ENCODE measurements at regions not wholly inside any gene's neighbourhood (a gene's known extent, or its start where the extent isn't known, plus 50 kb on each side); places are given as distances from the start of the nearest gene placed in this dataset.
"Not testable (repeated sequence)": the region's sequence is repeated elsewhere in the genome, so short reads cannot be mapped to it uniquely, and the experiment has no call there.

- CTCF ChIA-PET, result no interaction called here
- Mint-ChIP-seq H3K9me3 (ENCODE audit: insufficient read depth) (no peaks in the 10 kb centered on the region), H3K4me3 (no peak overlapping the region)
These were observed 106.1 kb downstream of the DSEL start for GRCh38 chr18:67410075-67411070.

GRCh38 chr18:67408240-67408639, 108.3 kb downstream of the DSEL start:
- DNase-seq, result no peak
- H3K27ac Mint-ChIP-seq, result no peak overlapping the region
- H3K4me3 Mint-ChIP-seq, result no peak overlapping the region
- H3K36me3 Mint-ChIP-seq (ENCODE audit: low read depth), result no peaks in the 10 kb centered on the region
- H3K27me3 Mint-ChIP-seq (ENCODE audit: low read depth), result peaks cover 2% of the 10 kb centered on the region
- peaks cover 4% of the 10 kb centered on the region for H3K4me1 Mint-ChIP-seq (ENCODE audit: low read depth)
- ChIA-PET CTCF (no interaction called here), POLR2A (no interaction called here)
- no peak for ATAC-seq
- H3K9me3 Mint-ChIP-seq (ENCODE audit: insufficient read depth), result no peaks in the 10 kb centered on the region

More at GRCh38 chr18:67410075-67411070, 106.1 kb downstream of the DSEL start:
- POLR2A ChIA-PET, result no interaction called here
- DNase-seq, result no peak
- Mint-ChIP-seq H3K4me1 (ENCODE audit: low read depth) (peaks cover 2% of the 10 kb centered on the region), H3K27me3 (ENCODE audit: low read depth) (peaks cover 2% of the 10 kb centered on the region), H3K27ac (no peak overlapping the region), H3K36me3 (ENCODE audit: low read depth) (no peaks in the 10 kb centered on the region)
- ATAC-seq, result no peak

GRCh38 chr18:67406714-67407113, 109.8 kb downstream of the DSEL start:
- CTCF ChIA-PET, result no interaction called here
- H3K27me3 Mint-ChIP-seq (ENCODE audit: low read depth), result peaks cover under 1% of the 10 kb centered on the region

DNA sequence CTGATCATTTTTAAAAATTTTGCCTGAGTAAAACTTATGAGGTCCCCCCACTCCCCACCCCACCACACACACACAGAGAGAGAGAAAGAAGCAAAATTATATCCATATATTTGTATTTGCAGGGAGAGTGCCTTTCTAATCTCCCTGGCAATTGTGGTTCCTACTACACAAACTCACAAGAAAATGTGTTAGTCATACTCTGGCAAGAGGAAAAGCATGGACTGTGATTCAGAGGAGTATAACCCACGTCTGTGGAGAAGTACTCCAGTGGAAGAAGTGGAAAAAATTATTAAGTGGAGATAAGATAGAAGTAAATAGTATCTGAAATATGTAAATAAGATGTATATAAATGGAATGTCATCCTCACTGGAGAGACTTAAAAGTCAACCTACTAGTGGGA, 114.0 kb downstream of the DSEL start:
- H3K4me3 Mint-ChIP-seq, result no peak overlapping the region
- no peak overlapping the region for H3K27ac Mint-ChIP-seq
- no peak for DNase-seq
- no peaks in the 10 kb centered on the region for H3K36me3 Mint-ChIP-seq (ENCODE audit: low read depth)
- H3K4me1 Mint-ChIP-seq (ENCODE audit: low read depth), result peaks cover 4% of the 10 kb centered on the region
- H3K9me3 Mint-ChIP-seq (ENCODE audit: insufficient read depth), result no peaks in the 10 kb centered on the region
- ChIA-PET CTCF (no interaction called here), POLR2A (no interaction called here)
- no peak for ATAC-seq
- H3K27me3 Mint-ChIP-seq (ENCODE audit: low read depth), result no peaks in the 10 kb centered on the region

More at GRCh38 chr18:67406714-67407113, 109.8 kb downstream of the DSEL start:
- DNase-seq (no peak), ATAC-seq (no peak)
- Mint-ChIP-seq H3K4me1 (ENCODE audit: low read depth) (peaks cover 4% of the 10 kb centered on the region), H3K9me3 (ENCODE audit: insufficient read depth) (no peaks in the 10 kb centered on the region), H3K4me3 (no peak overlapping the region), H3K36me3 (ENCODE audit: low read depth) (no peaks in the 10 kb centered on the region), H3K27ac (no peak overlapping the region)
- POLR2A ChIA-PET, result no interaction called here

- no peak for ATAC-seq
- Mint-ChIP-seq H3K36me3 (ENCODE audit: low read depth) (no peaks in the 10 kb centered on the region), H3K27ac (no peak overlapping the region), H3K9me3 (ENCODE audit: insufficient read depth) (no peaks in the 10 kb centered on the region), H3K27me3 (ENCODE audit: low read depth) (no peaks in the 10 kb centered on the region), H3K4me1 (ENCODE audit: low read depth) (peaks cover 4% of the 10 kb centered on the region), H3K4me3 (no peak overlapping the region)
- POLR2A ChIA-PET, result no interaction called here
- CTCF ChIA-PET, result no interaction called here
- DNase-seq, result no peak
These were observed 115.9 kb downstream of the DSEL start for GRCh38 chr18:67400502-67401117.

DNA sequence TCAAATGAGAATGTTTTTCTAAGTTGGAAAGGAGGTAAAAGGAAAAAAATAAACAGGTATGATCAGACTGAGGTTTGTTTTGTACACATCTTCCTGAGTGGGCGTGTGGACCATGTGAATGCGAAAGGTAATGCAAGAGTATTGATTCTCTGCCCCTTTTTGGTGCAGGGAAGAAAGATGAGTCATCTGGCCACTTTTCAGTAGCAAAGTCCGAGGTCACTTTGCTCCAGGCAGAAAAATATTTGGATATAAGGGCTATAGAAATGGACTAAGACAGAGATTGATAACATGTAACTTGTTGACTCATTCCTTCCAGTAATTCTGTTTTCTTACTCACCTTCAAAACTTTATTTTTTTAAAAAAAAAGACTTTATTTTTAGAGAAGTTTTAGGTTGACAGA, 130.5 kb downstream of the DSEL start:
- Mint-ChIP-seq H3K4me3 (no peak overlapping the region), H3K27ac (no peak overlapping the region), H3K9me3 (ENCODE audit: insufficient read depth) (no peaks in the 10 kb centered on the region), H3K4me1 (ENCODE audit: low read depth) (no peaks in the 10 kb centered on the region), H3K27me3 (ENCODE audit: low read depth) (no peaks in the 10 kb centered on the region), H3K36me3 (ENCODE audit: low read depth) (no peaks in the 10 kb centered on the region)
- DNase-seq (no peak), ATAC-seq (no peak)
- ChIA-PET CTCF (no interaction called here), POLR2A (no interaction called here)

DNA sequence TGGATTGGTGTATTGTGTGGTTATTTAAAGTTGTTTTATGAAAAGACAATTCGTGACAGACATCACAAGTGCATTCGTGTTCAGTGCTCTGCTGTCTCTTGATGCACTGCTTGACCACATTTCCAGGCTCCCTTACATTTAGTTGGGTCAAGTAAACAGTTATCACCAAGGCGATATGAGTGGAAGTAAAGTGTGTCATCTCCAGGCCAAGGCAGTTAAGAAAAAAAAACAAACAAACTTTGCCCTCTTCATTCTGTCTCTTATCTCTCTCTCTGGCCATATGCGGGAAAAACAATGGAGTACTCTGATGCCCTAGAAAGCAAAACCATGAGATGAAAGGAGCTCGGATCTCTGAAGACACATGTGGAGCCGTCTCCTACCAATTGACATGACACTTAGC, 131.1 kb downstream of the DSEL start:
- Mint-ChIP-seq H3K4me3 (no peak overlapping the region), H3K36me3 (ENCODE audit: low read depth) (no peaks in the 10 kb centered on the region), H3K4me1 (ENCODE audit: low read depth) (no peaks in the 10 kb centered on the region), H3K27me3 (ENCODE audit: low read depth) (no peaks in the 10 kb centered on the region), H3K9me3 (ENCODE audit: insufficient read depth) (no peaks in the 10 kb centered on the region), H3K27ac (no peak overlapping the region)
- POLR2A ChIA-PET, result no interaction called here
- CTCF ChIA-PET, result no interaction called here
- DNase-seq (no peak), ATAC-seq (no peak)

DNA sequence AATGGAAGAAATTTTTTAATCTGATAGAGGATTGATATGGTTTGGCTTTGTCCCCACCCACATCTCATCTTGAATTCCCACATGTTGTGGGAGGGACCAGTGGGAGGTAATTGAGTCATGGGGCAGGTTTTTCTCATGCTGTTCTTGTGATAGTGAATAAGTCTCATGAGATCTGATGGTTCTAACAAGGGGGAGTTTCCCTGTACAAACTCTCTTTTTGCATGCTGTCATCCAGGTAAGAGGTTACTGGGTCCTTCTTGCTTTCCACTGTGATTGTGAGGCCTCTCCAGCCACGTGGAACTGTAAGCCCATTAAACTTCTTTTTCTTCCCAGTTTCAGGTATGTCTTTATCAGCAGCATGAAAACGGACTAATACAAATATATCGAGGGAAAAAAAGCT, 132.5 kb downstream of the DSEL start:
- H3K27me3 Mint-ChIP-seq (ENCODE audit: low read depth); H3K36me3 Mint-ChIP-seq (ENCODE audit: low read depth); CTCF ChIA-PET; DNase-seq; ATAC-seq; POLR2A ChIA-PET; H3K9me3 Mint-ChIP-seq (ENCODE audit: insufficient read depth); H3K4me1 Mint-ChIP-seq (ENCODE audit: low read depth); H3K27ac Mint-ChIP-seq; H3K4me3 Mint-ChIP-seq: not testable (repeated sequence)

- DNase-seq (no peak), ATAC-seq (no peak)
- H3K4me1 Mint-ChIP-seq (ENCODE audit: low read depth), result no peaks in the 10 kb centered on the region
- no peaks in the 10 kb centered on the region for H3K27me3 Mint-ChIP-seq (ENCODE audit: low read depth)
- no peak overlapping the region for H3K27ac Mint-ChIP-seq
- no peak overlapping the region for H3K4me3 Mint-ChIP-seq
- H3K36me3 Mint-ChIP-seq (ENCODE audit: low read depth), result no peaks in the 10 kb centered on the region
- H3K9me3 Mint-ChIP-seq (ENCODE audit: insufficient read depth), result no peaks in the 10 kb centered on the region
- POLR2A ChIA-PET, result no interaction called here
- CTCF ChIA-PET, result no interaction called here
These were observed 134.8 kb downstream of the DSEL start for GRCh38 chr18:67381608-67382150.

DNA sequence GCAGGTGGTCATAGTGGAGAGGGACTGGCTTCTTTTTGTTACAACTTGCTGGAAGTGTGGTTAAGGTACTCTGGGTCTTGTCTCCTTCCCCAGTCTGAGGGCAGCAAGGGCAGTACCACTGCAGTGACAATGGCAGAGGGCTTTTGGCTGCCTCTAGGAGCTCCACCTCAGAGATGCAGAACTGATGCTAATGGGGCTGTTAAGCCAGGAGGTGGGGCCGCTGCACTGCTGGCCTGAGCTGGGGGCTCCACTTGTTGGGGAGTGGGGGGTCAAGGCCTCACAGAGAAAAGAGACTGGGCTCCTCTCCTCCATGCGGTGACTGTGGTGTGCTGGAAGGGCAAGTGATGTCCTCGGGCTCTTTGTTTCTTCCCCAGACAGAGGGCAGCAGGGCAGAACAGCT, 135.7 kb downstream of the DSEL start:
- H3K4me1 Mint-ChIP-seq (ENCODE audit: low read depth), result no peaks in the 10 kb centered on the region
- no peaks in the 10 kb centered on the region for H3K9me3 Mint-ChIP-seq (ENCODE audit: insufficient read depth)
- DNase-seq, result no peak
- no peaks in the 10 kb centered on the region for H3K36me3 Mint-ChIP-seq (ENCODE audit: low read depth)
- ChIA-PET POLR2A (no interaction called here), CTCF (no interaction called here)
- ATAC-seq, result no peak
- no peaks in the 10 kb centered on the region for H3K27me3 Mint-ChIP-seq (ENCODE audit: low read depth)
- H3K27ac Mint-ChIP-seq, result no peak overlapping the region
- no peak overlapping the region for H3K4me3 Mint-ChIP-seq

DNA sequence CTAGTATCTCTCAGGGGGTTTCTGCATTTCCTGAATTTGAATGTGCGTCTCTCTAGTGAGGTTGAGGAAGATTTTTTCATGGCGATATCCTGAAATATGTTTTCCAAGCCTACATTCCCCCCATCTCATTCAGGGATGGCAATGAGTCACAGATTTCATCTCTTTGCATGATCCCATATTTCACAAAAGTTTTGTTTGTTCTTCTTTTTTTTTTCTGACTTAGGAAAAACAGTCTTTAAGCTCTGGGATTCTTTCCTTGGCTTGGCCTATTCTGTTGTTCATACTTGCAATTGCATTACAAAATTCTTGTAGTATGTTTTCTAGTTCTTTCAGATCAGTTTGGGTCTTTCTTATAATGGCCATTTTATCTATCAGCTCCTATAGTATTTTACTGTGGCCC, 136.5 kb downstream of the DSEL start:
- no peaks in the 10 kb centered on the region for H3K9me3 Mint-ChIP-seq (ENCODE audit: insufficient read depth)
- H3K27me3 Mint-ChIP-seq (ENCODE audit: low read depth), result no peaks in the 10 kb centered on the region
- ATAC-seq (no peak), DNase-seq (no peak)
- H3K4me3 Mint-ChIP-seq, result no peak overlapping the region
- POLR2A ChIA-PET, result no interaction called here
- H3K27ac Mint-ChIP-seq, result no peak overlapping the region
- CTCF ChIA-PET, result no interaction called here
- H3K36me3 Mint-ChIP-seq (ENCODE audit: low read depth), result no peaks in the 10 kb centered on the region
- H3K4me1 Mint-ChIP-seq (ENCODE audit: low read depth), result no peaks in the 10 kb centered on the region

DNA sequence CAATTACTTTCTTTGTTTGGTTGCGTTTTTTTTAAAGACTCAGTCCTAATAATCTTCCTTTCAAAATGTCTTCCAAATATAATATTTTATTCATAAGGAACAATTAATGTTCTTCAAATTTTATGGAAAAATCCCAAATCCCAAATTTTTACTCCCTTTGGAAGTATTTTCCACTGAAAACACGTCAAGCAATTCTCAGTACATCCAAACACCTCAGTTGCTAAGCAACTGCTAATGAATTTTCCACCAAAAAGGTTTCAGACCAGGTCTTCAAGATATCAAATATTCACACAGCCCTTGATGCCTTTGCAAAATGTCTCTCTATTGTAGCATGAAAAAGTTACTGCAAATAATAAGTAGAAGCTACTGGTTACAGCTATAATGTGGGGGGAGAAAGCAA, 140.1 kb downstream of the DSEL start:
- DNase-seq, result no peak
- ChIA-PET CTCF (no interaction called here), POLR2A (no interaction called here)
- H3K27me3 Mint-ChIP-seq (ENCODE audit: low read depth), result no peaks in the 10 kb centered on the region
- H3K27ac Mint-ChIP-seq, result no peak overlapping the region
- ATAC-seq, result no peak
- no peaks in the 10 kb centered on the region for H3K4me1 Mint-ChIP-seq (ENCODE audit: low read depth)
- H3K4me3 Mint-ChIP-seq, result no peak overlapping the region
- H3K9me3 Mint-ChIP-seq (ENCODE audit: insufficient read depth), result no peaks in the 10 kb centered on the region
- H3K36me3 Mint-ChIP-seq (ENCODE audit: low read depth), result no peaks in the 10 kb centered on the region

All from activated CD8-positive, alpha-beta T cell treated with anti-CD3 and anti-CD28 coated beads, Interleukin-2, amount 10 ng/mL, durations not matched to agents 7 days and 5 days (primary cell).